PC-9 (cell line): ENCODE measurements at regions not wholly inside any gene's neighbourhood (a gene's known extent, or its start where the extent isn't known, plus 50 kb on each side); places are given as distances from the start of the nearest gene placed in this dataset.

Experiments
- EZH2 ChIP-seq: fragments of 200-600 bp; sonication (generic); IDR thresholded peaks from 2 replicates; pipeline ENCODE4 v1.8.0; 2017; ENCODE audit warnings: antibody characterized with exemption, low read depth
- TF ChIP-seq, protein P1 (sequence below): fragments of 200-600 bp; sonication (generic); conservative IDR thresholded peaks from 2 replicates; pipeline ENCODE4 v1.6.1; 2017; ENCODE audit warnings: mixed run types, antibody characterized with exemption, mild to moderate bottlenecking, moderate library complexity

DNA sequence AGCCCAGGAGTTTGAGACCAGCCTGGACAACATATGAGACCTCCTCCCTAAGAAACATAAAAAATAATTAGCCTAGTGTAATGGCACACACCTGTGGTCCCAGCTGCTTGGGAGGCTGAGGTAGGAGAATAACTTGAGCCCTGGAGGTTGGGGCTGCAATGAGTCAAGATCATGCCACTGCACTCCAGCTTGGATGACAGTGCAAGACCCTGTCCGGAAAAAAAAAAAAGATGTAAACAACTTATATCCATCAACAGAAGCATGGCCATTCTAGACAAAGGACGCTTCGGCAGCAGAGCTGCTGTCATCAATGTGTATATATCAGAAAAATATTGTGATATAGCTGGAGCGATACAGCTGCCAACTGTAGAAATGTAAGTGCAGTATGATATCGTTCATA lies 59.6 kb upstream of the ARID1B start:
- TF ChIP-seq, protein P1, sequence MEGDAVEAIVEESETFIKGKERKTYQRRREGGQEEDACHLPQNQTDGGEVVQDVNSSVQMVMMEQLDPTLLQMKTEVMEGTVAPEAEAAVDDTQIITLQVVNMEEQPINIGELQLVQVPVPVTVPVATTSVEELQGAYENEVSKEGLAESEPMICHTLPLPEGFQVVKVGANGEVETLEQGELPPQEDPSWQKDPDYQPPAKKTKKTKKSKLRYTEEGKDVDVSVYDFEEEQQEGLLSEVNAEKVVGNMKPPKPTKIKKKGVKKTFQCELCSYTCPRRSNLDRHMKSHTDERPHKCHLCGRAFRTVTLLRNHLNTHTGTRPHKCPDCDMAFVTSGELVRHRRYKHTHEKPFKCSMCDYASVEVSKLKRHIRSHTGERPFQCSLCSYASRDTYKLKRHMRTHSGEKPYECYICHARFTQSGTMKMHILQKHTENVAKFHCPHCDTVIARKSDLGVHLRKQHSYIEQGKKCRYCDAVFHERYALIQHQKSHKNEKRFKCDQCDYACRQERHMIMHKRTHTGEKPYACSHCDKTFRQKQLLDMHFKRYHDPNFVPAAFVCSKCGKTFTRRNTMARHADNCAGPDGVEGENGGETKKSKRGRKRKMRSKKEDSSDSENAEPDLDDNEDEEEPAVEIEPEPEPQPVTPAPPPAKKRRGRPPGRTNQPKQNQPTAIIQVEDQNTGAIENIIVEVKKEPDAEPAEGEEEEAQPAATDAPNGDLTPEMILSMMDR: no peak
- TF ChIP-seq EZH2: no peak
